LNCaP clone FGC (cell line): ENCODE measurements at regions not wholly inside any gene's neighbourhood (a gene's known extent, or its start where the extent isn't known, plus 50 kb on each side); places are given as distances from the start of the nearest gene placed in this dataset.

Source experiments
- DNase-seq: peaks from one replicate; pipeline ENCODE4 v3.0.0-alpha.2; 2011; ENCODE audit warnings: low read depth
- H3K4me3 ChIP-seq: 2 replicates; pipeline ENCODE4 v1.5.1; 2011; ENCODE audit warnings: mild to moderate bottlenecking, low read depth, low read length, control low read depth
- CTCF ChIP-seq: IDR thresholded peaks from 2 replicates; pipeline ENCODE4 v1.5.1; 2012; ENCODE audit warnings: mild to moderate bottlenecking; ENCODE audit not compliant: control insufficient read depth, insufficient read depth; ENCODE audit errors: extremely low read depth

GRCh38 chr3:107962946-107963345, 127.9 kb downstream of the CD47 start:
- no peak overlapping the region for H3K4me3 ChIP-seq
- no peak for TF ChIP-seq CTCF
- no peak for DNase-seq

GRCh38 chr3:107962037-107962436, 128.8 kb downstream of the CD47 start:
- no peak overlapping the region for H3K4me3 ChIP-seq
- DNase-seq, result no peak
- TF ChIP-seq CTCF, result no peak

GRCh38 chr3:107959550-107960154, 131.2 kb downstream of the CD47 start:
- no peak for DNase-seq
- TF ChIP-seq CTCF, result no peak
- H3K4me3 ChIP-seq, result no peak overlapping the region

GRCh38 chr3:107958146-107958545, 132.7 kb downstream of the CD47 start:
- DNase-seq, result no peak
- no peak overlapping the region for H3K4me3 ChIP-seq
- no peak for TF ChIP-seq CTCF

GRCh38 chr3:107956991-107957900, 133.6 kb downstream of the CD47 start:
- DNase-seq, result no peak
- TF ChIP-seq CTCF, result no peak
- no peak overlapping the region for H3K4me3 ChIP-seq

- no peak overlapping the region for H3K4me3 ChIP-seq
- no peak for TF ChIP-seq CTCF
- no peak for DNase-seq
These were observed 136.0 kb downstream of the CD47 start for GRCh38 chr3:107954845-107955244.
